IMR-90 (cell line): ENCODE measurements at regions not wholly inside any gene's neighbourhood (a gene's known extent, or its start where the extent isn't known, plus 50 kb on each side); places are given as distances from the start of the nearest gene placed in this dataset.

Source experiments
- BHLHE40 ChIP-seq: fragments of 150-350 bp; IDR thresholded peaks from 2 replicates; pipeline ENCODE4 v1.6.1; 2016; ENCODE audit warnings: mild to moderate bottlenecking, low read depth, low read length
- CEBPB ChIP-seq: IDR thresholded peaks from 2 replicates; pipeline ENCODE4 v1.6.1; 2012; ENCODE audit warnings: low read depth, low read length, improper control_type of control experiment
- POLR2A ChIP-seq: IDR thresholded peaks from 2 replicates; pipeline ENCODE4 v1.6.1; 2012; ENCODE audit warnings: mild to moderate bottlenecking, low read depth, low read length
- RFX5 ChIP-seq: IDR thresholded peaks from 2 replicates; pipeline ENCODE4 v1.8.0; 2012; ENCODE audit warnings: low read depth, mild to moderate bottlenecking, low read length, moderate library complexity
- TF ChIP-seq, protein P1 (sequence below): fragments of 150-350 bp; IDR thresholded peaks from 2 replicates; pipeline ENCODE4 v1.6.1; 2017; ENCODE audit warnings: mild to moderate bottlenecking, antibody characterized with exemption, low read length, low read depth
- TF ChIP-seq, protein P2 (sequence below): conservative IDR thresholded peaks from 2 replicates; pipeline ENCODE4 v1.5.1; 2012; ENCODE audit warnings: mild to moderate bottlenecking, low read depth, low read length, improper control_type of control experiment

DNA sequence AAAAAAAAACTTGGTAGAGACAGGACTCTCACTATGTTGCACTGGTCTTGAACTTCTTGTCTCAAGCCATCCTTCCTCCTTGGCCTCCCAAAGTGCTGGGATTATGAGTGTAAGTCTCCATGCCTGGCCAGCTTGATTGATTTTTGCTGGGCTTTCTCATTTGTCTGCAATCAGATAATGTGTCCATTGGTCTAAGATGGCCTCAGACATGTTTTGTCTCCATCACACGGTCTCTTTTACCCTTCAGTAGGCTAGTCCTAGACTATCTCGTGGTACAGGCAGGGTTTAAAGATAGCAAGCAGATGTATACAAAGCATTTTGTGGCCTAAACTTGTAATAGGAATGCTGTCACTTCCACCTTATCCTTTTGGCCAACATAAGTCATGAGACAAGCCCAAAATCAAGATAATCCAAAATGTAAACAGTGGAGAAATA, 289.1 kb downstream of the TFAP2B start:
- TF ChIP-seq, protein P1, sequence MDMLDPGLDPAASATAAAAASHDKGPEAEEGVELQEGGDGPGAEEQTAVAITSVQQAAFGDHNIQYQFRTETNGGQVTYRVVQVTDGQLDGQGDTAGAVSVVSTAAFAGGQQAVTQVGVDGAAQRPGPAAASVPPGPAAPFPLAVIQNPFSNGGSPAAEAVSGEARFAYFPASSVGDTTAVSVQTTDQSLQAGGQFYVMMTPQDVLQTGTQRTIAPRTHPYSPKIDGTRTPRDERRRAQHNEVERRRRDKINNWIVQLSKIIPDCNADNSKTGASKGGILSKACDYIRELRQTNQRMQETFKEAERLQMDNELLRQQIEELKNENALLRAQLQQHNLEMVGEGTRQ: no peak
- TF ChIP-seq RFX5 (no peak), POLR2A (no peak), BHLHE40 (no peak), CEBPB (no peak)
- TF ChIP-seq, protein P2, sequence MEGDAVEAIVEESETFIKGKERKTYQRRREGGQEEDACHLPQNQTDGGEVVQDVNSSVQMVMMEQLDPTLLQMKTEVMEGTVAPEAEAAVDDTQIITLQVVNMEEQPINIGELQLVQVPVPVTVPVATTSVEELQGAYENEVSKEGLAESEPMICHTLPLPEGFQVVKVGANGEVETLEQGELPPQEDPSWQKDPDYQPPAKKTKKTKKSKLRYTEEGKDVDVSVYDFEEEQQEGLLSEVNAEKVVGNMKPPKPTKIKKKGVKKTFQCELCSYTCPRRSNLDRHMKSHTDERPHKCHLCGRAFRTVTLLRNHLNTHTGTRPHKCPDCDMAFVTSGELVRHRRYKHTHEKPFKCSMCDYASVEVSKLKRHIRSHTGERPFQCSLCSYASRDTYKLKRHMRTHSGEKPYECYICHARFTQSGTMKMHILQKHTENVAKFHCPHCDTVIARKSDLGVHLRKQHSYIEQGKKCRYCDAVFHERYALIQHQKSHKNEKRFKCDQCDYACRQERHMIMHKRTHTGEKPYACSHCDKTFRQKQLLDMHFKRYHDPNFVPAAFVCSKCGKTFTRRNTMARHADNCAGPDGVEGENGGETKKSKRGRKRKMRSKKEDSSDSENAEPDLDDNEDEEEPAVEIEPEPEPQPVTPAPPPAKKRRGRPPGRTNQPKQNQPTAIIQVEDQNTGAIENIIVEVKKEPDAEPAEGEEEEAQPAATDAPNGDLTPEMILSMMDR: no peak
